Activated naive CD8-positive, alpha-beta T cell treated with anti-CD3 and anti-CD28 coated beads, Interleukin-2, amount 10 ng/mL, durations not matched to agents 7 days and 5 days (primary cell): ENCODE measurements at regions not wholly inside any gene's neighbourhood (a gene's known extent, or its start where the extent isn't known, plus 50 kb on each side); places are given as distances from the start of the nearest gene placed in this dataset.
A peak's percentile ranks its signal among the peaks of the same experiment; 100 is the strongest.

Source experiments
- ATAC-seq: fragments of 150-1000 bp; cut with Tn5 transposase; one replicate; pipeline ENCODE4 v1.10.0; 2021; ENCODE audit warnings: low read depth, moderate library complexity
- POLR2A ChIA-PET: fragments of 350-600 bp; sonication (Branson Sonifier 250); formaldehyde crosslinking; loops from one replicate; lab custom pipeline; 2021; ENCODE audit warnings: antibody characterized with exemption; lab: Charles Lee
- DNase-seq: peaks from one replicate; pipeline ENCODE4 v3.0.0; 2021
- H3K27ac Mint-ChIP-seq: one replicate; pipeline ENCODE4 v1.8.0; 2022; ENCODE audit warnings: mild to moderate bottlenecking, mixed read lengths
- H3K27me3 Mint-ChIP-seq: one replicate; pipeline ENCODE4 v1.8.0; 2022; ENCODE audit warnings: mild to moderate bottlenecking, moderate library complexity, mixed read lengths
- H3K36me3 Mint-ChIP-seq: one replicate; pipeline ENCODE4 v1.8.0; 2021; ENCODE audit warnings: mild to moderate bottlenecking, mixed read lengths
- H3K4me1 Mint-ChIP-seq: one replicate; pipeline ENCODE4 v1.8.0; 2021; ENCODE audit warnings: mixed read lengths
- H3K4me3 Mint-ChIP-seq: one replicate; pipeline ENCODE4 v1.8.0; 2022; ENCODE audit warnings: mild to moderate bottlenecking, moderate library complexity, mixed read lengths
- H3K9me3 Mint-ChIP-seq: one replicate; pipeline ENCODE4 v1.8.0; 2021; ENCODE audit warnings: mixed read lengths

GRCh38 chr15:93848490-93848889 is 382.9 kb upstream of the MCTP2 start:
- Mint-ChIP-seq H3K4me1 (no peaks in the 10 kb centered on the region), H3K27ac (no peak overlapping the region), H3K4me3 (no peak overlapping the region), H3K27me3 (peaks cover 10% of the 10 kb centered on the region), H3K36me3 (no peaks in the 10 kb centered on the region), H3K9me3 (no peaks in the 10 kb centered on the region)
- DNase-seq (no peak), ATAC-seq (no peak)
- POLR2A ChIA-PET, result no interaction called here

- Mint-ChIP-seq H3K27ac (no peak overlapping the region), H3K36me3 (no peaks in the 10 kb centered on the region), H3K27me3 (peaks cover 9% of the 10 kb centered on the region), H3K9me3 (no peaks in the 10 kb centered on the region), H3K4me1 (no peaks in the 10 kb centered on the region), H3K4me3 (no peak overlapping the region)
- POLR2A ChIA-PET, result no interaction called here
- no peak for ATAC-seq
- DNase-seq, result no peak
Observed at GRCh38 chr15:93848076-93848475, 383.3 kb upstream of the MCTP2 start.

GRCh38 chr15:93846148-93846547 is 385.2 kb upstream of the MCTP2 start:
- H3K9me3 Mint-ChIP-seq, result no peaks in the 10 kb centered on the region
- ATAC-seq, result no peak

GRCh38 chr15:93837450-93837849 is 393.9 kb upstream of the MCTP2 start:
- Mint-ChIP-seq H3K4me1 (no peaks in the 10 kb centered on the region), H3K27me3 (no peaks in the 10 kb centered on the region), H3K9me3 (no peaks in the 10 kb centered on the region), H3K27ac (no peak overlapping the region), H3K4me3 (no peak overlapping the region), H3K36me3 (no peaks in the 10 kb centered on the region)
- POLR2A ChIA-PET, result no interaction called here
- no peak for DNase-seq
- ATAC-seq, result no peak

More at GRCh38 chr15:93846148-93846547, 385.2 kb upstream of the MCTP2 start:
- H3K27ac Mint-ChIP-seq, result no peak overlapping the region
- peaks cover 9% of the 10 kb centered on the region for H3K27me3 Mint-ChIP-seq
- H3K4me3 Mint-ChIP-seq, result no peak overlapping the region
- no peaks in the 10 kb centered on the region for H3K4me1 Mint-ChIP-seq
- DNase-seq, result no peak
- no peaks in the 10 kb centered on the region for H3K36me3 Mint-ChIP-seq
- POLR2A ChIA-PET, result no interaction called here

GRCh38 chr15:93835344-93835743 is 396.0 kb upstream of the MCTP2 start:
- Mint-ChIP-seq H3K9me3 (no peaks in the 10 kb centered on the region), H3K27ac (no peak overlapping the region), H3K36me3 (no peaks in the 10 kb centered on the region), H3K4me1 (no peaks in the 10 kb centered on the region), H3K27me3 (no peaks in the 10 kb centered on the region), H3K4me3 (no peak overlapping the region)
- POLR2A ChIA-PET, result no interaction called here
- DNase-seq (no peak), ATAC-seq (no peak)

- Mint-ChIP-seq H3K4me3 (no peak overlapping the region), H3K27ac (no peak overlapping the region), H3K27me3 (no peaks in the 10 kb centered on the region), H3K36me3 (no peaks in the 10 kb centered on the region), H3K9me3 (no peaks in the 10 kb centered on the region), H3K4me1 (no peaks in the 10 kb centered on the region)
- POLR2A ChIA-PET, result no interaction called here
- ATAC-seq, result no peak
- no peak for DNase-seq
Observed at GRCh38 chr15:93831641-93832040, 399.7 kb upstream of the MCTP2 start.

GRCh38 chr15:93830221-93831080 is 400.9 kb upstream of the MCTP2 start:
- ATAC-seq (no peak), DNase-seq (no peak)
- no peak overlapping the region for H3K4me3 Mint-ChIP-seq
- H3K9me3 Mint-ChIP-seq, result no peaks in the 10 kb centered on the region
- no peak overlapping the region for H3K27ac Mint-ChIP-seq
- H3K27me3 Mint-ChIP-seq, result no peaks in the 10 kb centered on the region
- H3K4me1 Mint-ChIP-seq, result no peaks in the 10 kb centered on the region
- H3K36me3 Mint-ChIP-seq, result no peaks in the 10 kb centered on the region
- POLR2A ChIA-PET, result no interaction called here

- Mint-ChIP-seq H3K27me3 (no peaks in the 10 kb centered on the region), H3K4me1 (no peaks in the 10 kb centered on the region), H3K9me3 (no peaks in the 10 kb centered on the region), H3K4me3 (no peak overlapping the region), H3K27ac (no peak overlapping the region), H3K36me3 (no peaks in the 10 kb centered on the region)
- POLR2A ChIA-PET, result no interaction called here
- DNase-seq (no peak), ATAC-seq (peak; percentile 22)
Observed at GRCh38 chr15:93829115-93829870, 402.1 kb upstream of the MCTP2 start.

GRCh38 chr15:93826790-93827189 is 404.6 kb upstream of the MCTP2 start:
- no peak overlapping the region for H3K27ac Mint-ChIP-seq
- H3K4me1 Mint-ChIP-seq, result no peaks in the 10 kb centered on the region
- H3K36me3 Mint-ChIP-seq, result no peaks in the 10 kb centered on the region
- POLR2A ChIA-PET, result no interaction called here
- DNase-seq (no peak), ATAC-seq (no peak)
- no peaks in the 10 kb centered on the region for H3K27me3 Mint-ChIP-seq
- H3K4me3 Mint-ChIP-seq, result no peak overlapping the region
- no peaks in the 10 kb centered on the region for H3K9me3 Mint-ChIP-seq

GRCh38 chr15:93826293-93826692 is 405.1 kb upstream of the MCTP2 start:
- DNase-seq (no peak), ATAC-seq (no peak)
- Mint-ChIP-seq H3K9me3 (no peaks in the 10 kb centered on the region), H3K36me3 (no peaks in the 10 kb centered on the region), H3K27ac (no peak overlapping the region), H3K4me1 (no peaks in the 10 kb centered on the region), H3K4me3 (no peak overlapping the region), H3K27me3 (no peaks in the 10 kb centered on the region)
- POLR2A ChIA-PET, result no interaction called here

- Mint-ChIP-seq H3K27me3 (no peaks in the 10 kb centered on the region), H3K4me3 (no peak overlapping the region), H3K4me1 (no peaks in the 10 kb centered on the region), H3K36me3 (no peaks in the 10 kb centered on the region), H3K9me3 (no peaks in the 10 kb centered on the region), H3K27ac (no peak overlapping the region)
- POLR2A ChIA-PET, result no interaction called here
- ATAC-seq (no peak), DNase-seq (no peak)
Observed at GRCh38 chr15:93825682-93826081, 405.7 kb upstream of the MCTP2 start.

- Mint-ChIP-seq H3K4me3 (no peak overlapping the region), H3K9me3 (no peaks in the 10 kb centered on the region), H3K27me3 (no peaks in the 10 kb centered on the region), H3K4me1 (no peaks in the 10 kb centered on the region), H3K36me3 (no peaks in the 10 kb centered on the region), H3K27ac (no peak overlapping the region)
- POLR2A ChIA-PET, result no interaction called here
- no peak for DNase-seq
- no peak for ATAC-seq
Observed at GRCh38 chr15:93823971-93824913, 407.1 kb upstream of the MCTP2 start.

- DNase-seq (no peak), ATAC-seq (no peak)
- POLR2A ChIA-PET, result no interaction called here
- Mint-ChIP-seq H3K36me3 (no peaks in the 10 kb centered on the region), H3K4me1 (no peaks in the 10 kb centered on the region), H3K9me3 (peaks cover 3% of the 10 kb centered on the region), H3K4me3 (no peak overlapping the region), H3K27me3 (peaks cover 3% of the 10 kb centered on the region), H3K27ac (no peak overlapping the region)
Observed at GRCh38 chr15:93820566-93820965, 410.8 kb upstream of the MCTP2 start.
